HG03442 (cell line): ENCODE measurements at regions not wholly inside any gene's neighbourhood (a gene's known extent, or its start where the extent isn't known, plus 50 kb on each side); places are given as distances from the start of the nearest gene placed in this dataset.

Experiments
- ATAC-seq: cut with Tn5 transposase; IDR thresholded peaks from one replicate; pipeline ENCODE4 v1.9.1; 2021; ENCODE audit warnings: mild to moderate bottlenecking, moderate library complexity; ENCODE audit not compliant: unreplicated experiment

DNA sequence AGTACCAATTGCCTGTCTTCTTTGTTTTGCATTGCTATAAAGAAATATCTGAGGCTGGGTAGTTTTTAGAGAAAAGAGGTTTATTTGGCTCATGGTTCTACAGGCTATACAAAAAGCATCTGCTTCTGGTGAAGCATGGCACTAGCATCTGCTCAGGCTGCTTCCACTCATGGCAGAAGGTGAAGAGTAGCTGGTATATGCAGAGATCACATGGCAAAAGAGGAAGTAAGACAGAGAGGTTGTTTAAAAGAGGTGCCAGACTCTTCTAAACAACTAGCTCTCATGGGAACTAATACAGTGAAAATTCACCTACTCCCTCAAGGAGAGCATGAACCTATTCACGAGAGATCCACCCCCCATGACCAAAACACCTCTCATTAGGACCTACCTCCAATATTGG is 56.7 kb upstream of the GUCA2B start:
- ATAC-seq: no peak

DNA sequence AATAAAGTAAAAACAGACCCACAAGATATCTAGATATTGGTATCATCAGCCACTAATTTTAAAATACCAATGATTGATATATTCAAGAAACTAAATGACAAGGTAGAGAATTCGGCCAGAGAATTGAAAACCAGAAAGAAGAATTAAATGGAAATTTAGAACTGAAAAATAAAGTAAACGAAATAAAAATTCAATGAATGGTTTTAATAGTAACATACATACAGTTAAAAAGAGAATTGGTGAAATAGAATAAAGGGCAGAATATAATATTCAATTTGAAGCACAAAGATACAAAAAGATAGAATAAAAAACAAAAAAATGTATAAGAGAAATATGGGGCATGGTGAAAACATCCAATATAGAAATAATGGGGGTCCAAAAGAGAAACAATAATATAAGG is 64.0 kb upstream of the GUCA2B start:
- no peak for ATAC-seq

DNA sequence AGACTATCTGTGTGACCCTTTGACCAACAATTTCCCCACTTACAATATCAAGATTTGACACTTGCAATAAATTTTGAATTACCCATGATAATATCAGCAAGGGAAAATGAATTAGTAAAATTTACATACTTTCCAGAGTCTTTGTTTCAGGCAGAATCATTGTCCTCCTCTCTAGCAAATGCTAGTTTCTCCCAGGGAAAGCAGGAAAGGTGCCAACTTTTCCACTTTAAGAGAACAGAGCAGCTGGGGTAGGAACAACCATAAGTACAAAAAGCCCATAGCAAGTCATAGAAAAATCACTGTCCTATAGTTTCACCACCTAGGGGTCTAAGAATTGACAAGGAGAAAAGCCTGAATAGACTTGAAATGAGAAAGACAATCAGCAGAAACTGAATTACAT is 67.1 kb upstream of the GUCA2B start:
- no peak for ATAC-seq

DNA sequence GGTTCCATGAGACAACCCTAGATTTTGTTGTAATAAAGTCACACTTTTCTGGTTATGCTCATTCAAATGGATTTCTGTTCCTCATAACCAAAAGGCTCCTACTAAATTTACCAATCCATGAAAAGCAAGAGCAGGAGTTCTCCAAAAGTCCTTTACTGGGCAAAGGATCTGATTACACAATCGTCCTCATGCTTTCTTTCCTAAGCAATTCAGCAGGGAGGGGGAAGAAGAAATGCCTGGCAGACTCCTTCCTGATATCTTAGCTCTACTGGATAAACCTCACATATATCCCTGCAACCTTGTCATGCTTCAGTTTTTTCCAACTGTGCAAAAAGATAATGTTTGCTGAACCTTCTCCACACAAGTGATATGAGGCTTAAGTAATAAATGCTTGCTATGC is 67.6 kb upstream of the GUCA2B start:
- ATAC-seq: no peak

DNA sequence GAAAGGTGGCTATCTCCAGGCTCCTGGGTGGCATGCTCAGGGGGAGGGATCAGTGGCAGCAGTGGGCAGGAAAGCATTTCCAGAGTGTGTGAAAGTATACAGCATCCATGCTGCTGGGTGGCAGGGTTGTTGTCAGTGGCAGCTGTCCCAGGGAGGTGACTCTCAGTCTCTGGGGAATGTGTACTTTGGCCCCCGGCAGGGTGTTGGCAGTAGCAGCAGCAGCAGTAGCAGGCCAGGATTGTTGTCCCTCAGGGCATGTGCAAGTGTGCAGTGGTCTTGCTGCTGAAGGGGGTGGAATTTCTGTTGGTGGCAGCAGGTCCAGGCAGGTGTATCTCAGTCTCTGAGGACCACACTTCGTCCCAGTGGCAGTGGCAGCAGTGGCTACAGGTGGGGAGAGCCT is 71.7 kb upstream of the GUCA2B start:
- no peak for ATAC-seq

DNA sequence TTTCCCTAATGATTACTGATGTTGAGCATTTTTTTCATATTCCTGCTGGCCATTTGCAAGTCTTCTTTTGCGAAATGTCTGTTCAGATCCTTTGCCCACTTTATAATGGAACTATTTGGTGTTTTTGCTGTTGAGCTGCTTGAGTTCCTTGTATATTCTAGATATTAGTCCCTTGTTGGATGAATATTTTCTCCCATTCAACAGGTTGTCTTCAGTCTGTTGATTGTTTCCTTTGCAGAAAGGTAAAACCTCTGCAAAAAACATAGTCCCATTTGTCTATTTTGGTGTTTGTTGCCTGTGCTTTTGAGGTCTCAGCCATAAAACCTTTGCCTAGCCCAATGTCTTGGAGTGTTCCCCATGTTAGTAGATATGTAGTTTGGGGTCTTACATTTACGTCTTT is 78.0 kb upstream of the GUCA2B start:
- ATAC-seq: no peak

DNA sequence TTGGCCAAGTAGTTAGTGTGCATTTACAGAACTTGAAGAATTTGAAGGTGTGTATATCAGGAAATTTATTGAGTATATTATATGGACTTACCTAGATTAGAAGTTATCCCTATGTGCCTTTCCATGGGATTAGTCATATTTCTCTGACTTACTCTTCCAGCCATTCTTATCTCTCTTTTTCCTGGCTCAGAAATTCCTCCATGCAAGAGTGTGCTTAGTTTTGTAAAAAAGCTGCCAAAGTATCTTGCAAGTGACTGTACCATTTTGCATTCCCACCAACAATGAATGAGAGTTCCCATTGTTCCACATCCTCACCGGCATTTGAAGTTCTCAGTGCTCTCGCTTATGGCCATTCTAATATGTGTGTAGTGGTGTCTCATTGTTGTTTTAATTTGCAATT is 82.2 kb upstream of the GUCA2B start:
- ATAC-seq: no peak

DNA sequence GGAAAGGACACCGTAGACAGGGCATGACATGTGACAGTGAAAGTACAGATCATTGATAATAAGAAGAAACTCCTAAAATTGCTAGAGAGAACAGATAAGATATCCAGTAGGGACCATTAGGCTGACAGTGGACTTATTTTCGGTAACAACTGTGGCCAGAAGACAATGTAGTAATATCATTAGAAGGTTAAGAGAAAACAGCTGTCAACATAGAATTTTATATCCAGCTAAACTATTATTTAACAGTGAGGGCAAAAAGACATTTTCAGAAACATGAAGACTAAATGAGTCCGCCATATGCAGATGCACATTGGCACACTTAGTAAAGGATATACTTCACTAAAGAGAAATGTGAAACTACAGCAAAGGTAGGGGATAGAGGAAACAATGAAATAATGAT is 95.4 kb upstream of the GUCA2B start:
- no peak for ATAC-seq

DNA sequence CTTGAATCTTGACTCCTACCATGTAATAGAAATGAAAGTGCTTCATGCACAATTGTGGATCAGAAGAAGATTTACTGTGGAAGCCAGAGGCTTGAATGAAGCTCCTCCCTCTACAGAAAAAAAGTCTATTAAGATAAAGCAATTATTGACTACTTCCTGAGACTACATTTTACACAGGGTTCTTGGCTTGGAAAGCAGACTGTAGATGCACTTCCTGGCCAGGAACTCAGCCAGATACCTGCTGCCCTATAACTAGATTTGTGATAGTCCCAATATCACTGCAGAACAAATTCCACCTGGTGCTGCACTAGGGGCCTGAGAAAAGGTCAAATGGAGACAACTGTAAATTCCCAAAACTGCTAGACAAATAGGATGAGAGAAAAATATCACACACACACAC is 96.8 kb upstream of the GUCA2B start:
- ATAC-seq: no peak

DNA sequence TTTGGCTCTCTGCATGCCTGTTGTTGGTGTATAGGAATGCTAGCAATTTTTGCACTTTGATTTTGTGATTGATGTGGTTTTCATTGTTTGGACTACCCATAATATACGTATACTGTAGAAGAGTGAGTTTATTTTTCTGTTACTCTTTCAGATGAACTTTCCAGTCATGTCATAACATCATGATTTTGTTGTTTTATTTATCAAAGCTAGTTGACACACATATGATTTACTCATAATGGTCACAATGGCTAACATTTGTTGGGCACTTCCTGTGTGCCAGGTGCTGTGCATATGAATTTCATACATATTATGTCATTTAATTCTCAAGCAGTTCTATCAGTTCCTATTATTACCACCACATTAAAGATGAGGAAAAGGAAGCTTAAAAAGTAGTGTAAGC is 98.1 kb upstream of the GUCA2B start:
- ATAC-seq: no peak

DNA sequence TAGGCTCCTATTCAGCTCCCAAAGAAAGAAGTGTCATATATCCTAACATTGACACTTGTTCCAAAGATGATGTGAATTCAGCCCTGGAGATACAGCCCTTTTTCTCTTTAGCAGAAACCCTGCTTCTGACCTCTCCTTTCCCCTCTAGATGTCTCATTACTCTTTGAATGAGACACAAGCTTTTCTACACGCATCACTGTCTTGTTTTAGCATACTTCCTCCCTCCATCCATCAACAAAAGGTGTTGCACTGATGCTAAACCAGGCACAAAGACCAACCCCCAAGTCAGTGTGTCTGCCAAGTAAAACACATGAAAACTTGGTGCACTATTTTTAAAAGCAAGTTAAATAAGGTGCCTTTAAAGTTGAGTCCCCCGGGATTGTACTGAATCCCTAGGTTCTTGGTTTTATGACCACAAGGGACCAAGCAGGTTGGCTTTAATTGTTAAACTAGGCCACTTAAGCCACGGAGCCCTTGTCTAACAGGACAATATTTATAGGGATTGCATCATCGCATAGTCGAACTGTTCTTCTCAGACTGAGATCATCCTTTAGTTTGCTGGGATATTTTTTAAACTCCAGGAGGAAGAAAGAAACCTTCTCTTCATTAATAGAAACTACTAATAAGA is 101.0 kb upstream of the GUCA2B start:
- no peak for ATAC-seq

DNA sequence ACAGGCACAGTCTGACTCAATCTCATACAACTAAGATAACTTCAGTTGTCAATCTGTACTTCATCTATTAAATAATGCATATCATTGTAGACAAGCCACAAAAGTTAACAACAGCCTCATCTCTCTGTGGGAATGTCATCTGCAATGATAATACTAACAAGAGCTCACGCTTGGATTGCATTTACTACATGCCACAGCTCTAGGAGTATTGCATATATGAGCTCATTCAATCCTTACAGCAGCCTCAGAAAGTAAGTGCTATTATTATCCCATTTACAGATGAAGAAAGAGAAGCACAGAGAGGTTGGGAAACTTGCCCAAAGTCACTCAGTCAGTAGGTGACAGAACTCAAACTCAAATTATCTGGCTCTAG is 105.7 kb upstream of the GUCA2B start:
- no peak for ATAC-seq

DNA sequence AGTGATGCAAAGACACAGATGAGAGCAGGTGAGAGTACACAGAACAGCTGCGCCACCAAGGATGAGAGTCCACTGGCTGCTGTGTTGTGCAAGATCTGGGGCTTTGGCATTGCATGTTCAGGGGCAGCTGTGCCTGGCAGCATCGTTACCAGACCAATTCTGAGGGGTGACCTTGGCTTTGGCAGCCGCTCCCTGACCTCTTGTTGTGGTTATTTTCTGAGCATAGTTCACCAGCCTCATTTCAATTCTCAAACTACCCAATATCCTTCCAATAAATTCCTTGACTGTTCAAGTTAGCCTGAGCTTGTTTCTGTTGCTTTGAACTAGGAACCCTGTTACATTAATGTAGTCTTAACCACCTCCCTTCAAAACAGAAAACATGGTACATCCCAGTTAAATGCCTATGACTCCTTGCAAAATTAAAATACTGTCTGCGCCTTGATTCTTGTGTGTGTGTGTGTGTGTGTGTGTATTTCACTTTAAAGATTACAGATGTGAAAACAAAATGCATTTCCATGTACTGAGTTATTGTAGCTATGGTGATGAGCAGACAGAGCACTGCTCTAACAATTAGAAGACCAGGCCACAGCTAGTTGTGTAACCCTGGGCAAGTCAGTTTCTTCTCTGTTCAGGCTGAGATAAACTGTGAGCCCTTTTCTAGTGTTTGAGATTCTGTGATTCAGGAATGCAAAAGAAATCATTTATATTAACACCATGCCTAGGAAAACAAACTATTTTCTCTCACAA is 106.3 kb upstream of the GUCA2B start:
- no peak for ATAC-seq

DNA sequence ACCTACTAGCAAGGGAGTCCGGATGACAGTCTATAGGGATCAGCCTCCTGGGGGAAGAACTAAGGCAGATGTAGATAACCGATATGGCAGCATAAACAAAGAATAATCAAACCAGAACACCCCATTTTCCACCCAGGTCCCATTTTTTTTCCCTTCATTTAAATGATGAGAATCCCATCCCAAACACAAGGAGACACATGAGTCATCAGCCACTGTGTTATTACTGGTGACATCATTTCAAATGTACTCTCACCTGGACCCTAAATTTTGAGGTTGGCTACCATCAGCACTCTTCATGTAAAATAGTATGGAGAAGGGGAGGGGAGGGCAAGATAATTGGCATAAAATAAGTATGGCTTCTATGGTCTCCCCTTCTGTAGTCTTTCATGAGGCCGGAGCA is 108.9 kb upstream of the GUCA2B start:
- ATAC-seq: no peak

DNA sequence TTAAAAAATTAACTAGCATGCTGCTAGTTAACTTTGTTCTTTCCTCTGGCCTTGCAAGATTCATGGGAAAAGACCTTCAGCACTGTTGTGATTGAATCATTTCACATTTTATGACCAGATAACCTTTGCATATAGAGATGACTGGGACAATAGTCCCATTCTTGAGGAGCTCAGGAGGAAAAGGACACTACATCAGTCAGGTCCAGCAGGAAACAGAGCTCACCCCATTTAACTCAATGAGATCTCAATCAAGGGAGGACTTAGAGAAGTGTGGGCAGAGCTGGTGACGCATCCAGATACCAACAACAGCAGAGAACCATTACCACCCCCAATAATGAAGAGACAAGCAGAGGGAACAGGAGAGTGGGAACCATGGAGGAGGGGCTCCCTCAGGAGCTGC is 109.4 kb upstream of the GUCA2B start:
- no peak for ATAC-seq

DNA sequence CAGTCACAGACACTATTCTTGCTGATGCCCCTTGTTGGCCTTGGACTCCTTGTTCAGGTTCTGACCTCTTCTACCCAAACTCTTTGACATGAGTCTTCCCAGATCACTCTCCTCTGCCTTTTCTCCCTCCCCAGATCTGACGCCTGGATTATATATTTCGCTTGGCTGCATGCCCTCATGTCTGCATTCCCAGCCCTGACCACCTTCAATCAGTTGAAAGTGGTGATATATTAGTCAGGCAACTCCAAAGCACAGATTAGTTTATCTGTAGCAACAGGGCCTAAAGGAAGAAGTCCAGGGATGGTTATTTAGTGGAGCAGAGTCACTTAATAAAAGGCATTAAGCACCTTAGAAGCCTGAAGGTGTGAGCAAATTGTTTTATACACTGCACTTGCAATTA is 110.0 kb upstream of the GUCA2B start:
- no peak for ATAC-seq

DNA sequence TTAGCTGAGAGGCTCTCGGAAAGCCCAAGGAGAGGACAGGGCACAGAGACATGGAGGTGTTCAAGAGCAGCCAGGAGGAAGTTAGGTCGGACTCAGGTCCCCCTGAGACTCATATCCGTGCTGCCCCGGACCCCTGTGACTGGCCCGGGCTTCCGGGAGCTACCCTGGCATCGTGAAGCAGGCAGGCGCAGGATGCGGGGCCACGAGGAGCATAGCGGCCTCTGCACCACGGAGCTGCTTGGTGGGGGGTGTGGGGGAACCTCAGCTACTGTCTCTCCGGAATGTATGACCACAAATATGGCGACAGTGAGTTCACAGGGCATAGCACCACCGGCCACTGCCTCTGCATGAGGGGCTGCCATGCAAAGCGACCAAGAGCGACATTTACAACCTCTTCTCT is 112.2 kb upstream of the GUCA2B start:
- no peak for ATAC-seq

DNA sequence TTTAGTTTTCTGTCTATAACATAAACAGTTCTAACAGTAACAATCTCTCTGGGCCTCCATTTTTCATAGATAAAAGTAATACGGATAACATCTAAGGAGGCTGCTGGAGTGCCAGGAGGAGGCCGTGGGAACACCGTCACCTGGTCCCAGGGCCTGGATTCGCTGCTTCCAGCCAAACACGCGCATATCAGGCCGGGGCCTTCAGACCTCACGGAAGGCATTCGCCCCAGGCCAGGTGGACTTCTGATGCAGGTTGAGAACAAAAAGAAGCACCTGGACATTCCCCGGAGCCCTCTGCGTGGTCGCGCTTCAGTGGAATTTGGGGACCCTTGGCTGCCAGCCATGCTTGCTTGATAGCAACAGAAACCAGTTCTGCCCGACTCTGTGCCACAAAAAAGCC is 113.1 kb upstream of the GUCA2B start:
- ATAC-seq: no peak

DNA sequence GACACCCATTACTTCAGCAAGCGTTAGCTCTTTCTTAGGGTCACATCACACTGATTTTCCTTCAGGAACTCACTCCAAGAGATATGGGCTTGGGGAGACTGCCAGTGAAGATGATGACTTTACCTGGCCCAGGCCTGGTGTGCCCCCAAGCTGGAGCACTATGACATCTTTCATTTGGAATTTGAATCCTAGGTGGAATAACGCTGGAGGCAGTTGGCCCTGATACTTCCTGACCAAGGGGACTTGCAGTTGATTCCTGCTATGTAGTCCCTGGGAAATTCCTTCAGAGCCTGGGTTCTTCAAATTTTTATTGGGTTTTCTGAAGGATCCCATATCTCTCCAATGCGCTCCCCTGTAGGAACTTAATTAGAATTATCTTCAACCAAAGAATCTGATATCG is 114.9 kb upstream of the GUCA2B start:
- ATAC-seq: no peak

DNA sequence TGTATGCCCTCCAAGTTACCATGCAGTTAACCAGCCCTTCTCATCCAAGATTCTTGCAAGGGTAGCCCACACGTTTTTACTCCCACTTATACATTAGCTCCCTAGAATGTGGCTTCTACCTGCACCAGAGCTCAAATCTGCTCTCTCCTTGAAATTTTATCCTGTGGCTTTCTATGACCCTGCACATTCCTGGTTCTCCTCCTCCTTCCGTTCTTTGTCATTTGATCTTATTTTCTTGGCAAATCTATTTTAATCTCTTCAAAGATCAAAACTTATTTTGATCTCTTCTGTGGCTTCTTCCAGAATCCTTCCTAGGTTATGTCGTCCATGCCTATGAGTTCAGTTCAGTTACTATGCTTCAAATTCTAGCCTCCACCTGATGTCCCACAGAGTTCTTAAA is 115.6 kb upstream of the GUCA2B start:
- ATAC-seq: no peak

DNA sequence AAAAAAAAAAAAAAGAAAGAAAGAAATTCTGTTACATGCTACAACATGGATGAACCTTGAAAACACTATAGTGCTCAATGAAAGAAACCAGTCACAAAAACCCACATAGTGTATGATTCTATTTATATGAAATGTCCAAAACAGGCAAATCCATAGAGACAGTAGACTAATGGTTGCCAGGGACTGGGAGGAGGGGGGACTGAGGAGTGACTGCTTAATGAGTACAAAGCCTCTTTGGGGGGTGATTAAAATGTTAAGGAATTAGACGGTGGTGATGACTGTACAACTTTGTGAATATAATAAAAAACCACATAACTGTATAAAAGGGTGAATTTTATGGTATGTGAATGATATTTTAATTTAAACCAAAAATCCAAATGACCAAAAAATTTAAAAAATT is 116.0 kb upstream of the GUCA2B start:
- ATAC-seq: no peak

DNA sequence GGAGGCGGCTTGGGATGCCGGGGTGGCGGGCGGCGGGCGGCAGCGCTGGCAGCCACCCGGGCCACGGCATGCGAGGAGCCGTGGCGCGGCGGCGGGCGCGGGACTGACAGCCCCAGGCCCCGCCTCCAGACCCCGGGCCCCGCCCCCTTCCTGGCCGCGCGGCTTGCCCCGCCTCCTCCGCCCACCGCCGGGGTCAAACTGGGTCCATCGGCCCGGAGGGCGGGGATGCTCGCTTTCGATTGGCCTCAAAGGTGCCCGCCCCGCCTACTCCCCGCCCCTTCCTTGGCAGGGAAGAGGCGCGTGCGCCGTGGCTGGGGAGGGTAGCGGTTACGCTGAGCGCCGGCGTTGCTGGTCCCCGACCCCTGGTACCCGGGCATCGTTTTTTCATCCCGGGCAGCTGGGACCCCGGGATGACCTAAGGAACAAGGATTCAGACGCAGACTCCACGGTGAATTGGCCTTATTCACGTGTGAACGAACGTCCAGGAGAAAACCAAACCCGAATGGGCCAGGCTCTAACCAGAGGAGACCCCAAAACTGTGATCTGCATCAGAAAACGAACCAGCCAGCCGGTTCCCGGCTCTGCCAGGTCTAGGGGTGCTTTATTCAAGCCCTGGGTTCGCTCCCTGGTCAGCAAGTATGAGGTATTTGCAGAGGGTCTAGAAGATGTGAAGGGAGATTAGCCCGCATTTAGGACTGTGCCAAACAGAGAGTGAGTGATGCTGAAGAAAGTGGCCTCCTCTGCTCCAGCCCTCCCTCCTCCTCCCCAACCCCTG is 117.2 kb upstream of the GUCA2B start:
- ATAC-seq: peak; percentile 88
